HG03097 (cell line): ENCODE measurements at regions not wholly inside any gene's neighbourhood (a gene's known extent, or its start where the extent isn't known, plus 50 kb on each side); places are given as distances from the start of the nearest gene placed in this dataset.
"Not testable (repeated sequence)": the region's sequence is repeated elsewhere in the genome, so short reads cannot be mapped to it uniquely, and the experiment has no call there.

Experiments used
- ATAC-seq: cut with Tn5 transposase; IDR thresholded peaks from one replicate; pipeline ENCODE4 v1.9.1; 2021; ENCODE audit not compliant: unreplicated experiment, low FRiP score

DNA sequence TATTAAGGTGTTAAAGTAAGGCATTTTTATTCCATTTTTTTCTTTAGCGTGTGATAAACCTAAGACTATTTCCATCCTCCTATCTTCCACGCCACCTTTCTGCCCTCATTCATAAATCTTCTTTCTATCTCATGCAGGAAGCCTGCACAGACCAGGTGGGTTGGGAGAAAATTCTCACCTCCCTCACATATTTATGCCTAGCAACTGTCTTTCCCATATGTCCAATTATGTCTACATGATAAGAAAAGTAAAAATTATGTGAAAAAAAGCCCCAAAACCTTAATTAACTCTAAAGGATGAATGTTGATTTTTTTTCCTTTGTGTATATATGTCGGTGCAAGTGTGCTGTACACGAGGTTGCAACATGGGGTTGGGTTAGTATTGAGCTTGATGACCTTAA lies 225.6 kb upstream of the GCFC2 start:
- ATAC-seq, result no peak

GRCh38 chr2:75932996-75933395 lies 222.3 kb upstream of the GCFC2 start:
- no peak for ATAC-seq

- no peak for ATAC-seq
Observed at GRCh38 chr2:75928093-75928492, 217.4 kb upstream of the GCFC2 start.

GRCh38 chr2:75925331-75926024 lies 214.8 kb upstream of the GCFC2 start:
- no peak for ATAC-seq

DNA sequence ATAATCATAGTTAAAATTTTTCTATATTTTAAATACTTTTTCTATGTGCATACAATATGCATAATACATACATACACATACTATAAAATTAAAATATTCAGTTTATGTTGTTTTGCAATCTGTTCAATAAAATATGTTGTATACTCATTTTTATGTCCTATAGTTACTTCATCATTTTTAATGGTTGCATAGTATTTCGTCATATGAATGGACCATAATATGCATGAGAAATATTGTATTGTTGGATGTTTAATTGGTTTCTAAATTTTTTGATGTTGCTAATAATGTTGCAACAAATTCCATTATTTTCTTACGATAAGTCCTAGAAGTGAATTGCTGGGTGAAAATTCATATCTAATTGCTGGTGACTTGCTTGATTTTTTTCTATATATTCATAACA lies 211.5 kb upstream of the GCFC2 start:
- ATAC-seq, result no peak

- no peak for ATAC-seq
Observed at GRCh38 chr2:75920859-75921551, 210.3 kb upstream of the GCFC2 start.

GRCh38 chr2:75915851-75916634 lies 205.3 kb upstream of the GCFC2 start:
- no peak for ATAC-seq

- peak; percentile 77 for ATAC-seq
Observed at GRCh38 chr2:75896779-75897366, 186.2 kb upstream of the GCFC2 start.

DNA sequence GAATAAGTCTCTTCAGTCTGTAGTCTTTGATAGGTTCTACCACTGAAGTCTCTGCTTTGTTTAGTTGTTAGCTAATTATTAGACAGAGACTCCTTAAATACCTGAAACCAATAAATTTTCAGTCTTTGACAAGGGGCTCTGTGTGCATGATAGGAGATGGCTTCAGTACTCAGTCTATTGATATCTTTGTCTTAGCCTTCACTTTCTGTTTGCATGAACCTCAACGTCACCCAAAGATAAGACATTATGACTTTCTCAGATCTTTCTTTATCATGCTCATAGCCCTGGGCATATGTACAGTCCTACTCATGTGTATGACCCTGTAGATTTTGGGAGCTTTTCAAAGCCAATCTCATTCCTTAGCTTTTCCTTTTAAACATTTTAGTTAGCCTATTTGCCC lies 183.5 kb upstream of the GCFC2 start:
- peak; percentile 87 for ATAC-seq

DNA sequence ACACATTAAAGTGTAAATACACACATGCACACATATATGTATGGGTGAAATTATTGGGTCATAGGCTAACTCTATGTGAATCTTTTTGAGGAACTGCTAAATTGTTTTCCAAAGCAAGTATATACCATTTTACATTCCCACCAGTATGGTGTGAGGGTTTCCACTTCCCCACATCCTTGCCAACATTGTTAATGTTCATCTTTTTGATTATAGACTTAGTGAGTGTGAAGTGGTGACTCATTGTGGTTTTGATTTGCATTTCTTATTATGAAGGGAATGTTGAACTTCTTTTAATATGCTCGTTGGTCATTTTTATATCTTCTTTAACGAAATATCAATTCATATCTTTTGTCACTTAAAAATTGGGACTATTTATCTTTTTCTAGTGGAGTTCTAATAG lies 181.8 kb upstream of the GCFC2 start:
- ATAC-seq, result peak; percentile 40

DNA sequence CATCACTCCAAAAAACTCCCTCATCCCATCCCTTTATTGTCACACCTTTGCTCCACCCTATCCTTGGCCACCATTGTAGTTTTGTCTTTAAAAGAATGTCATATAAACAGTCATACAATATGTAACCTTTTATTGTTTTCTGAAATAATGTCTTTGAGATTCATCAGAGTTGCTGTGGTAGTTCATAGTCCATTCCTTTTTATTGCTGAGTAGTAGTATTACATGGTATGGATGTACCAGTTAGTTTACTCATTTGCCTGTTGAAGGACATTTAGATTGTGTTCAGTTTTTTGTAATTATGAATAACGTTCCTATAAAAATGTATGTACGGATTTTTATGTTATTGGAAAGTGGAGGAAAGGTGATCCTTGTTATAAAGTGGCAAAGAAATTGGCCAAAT lies 171.8 kb upstream of the GCFC2 start:
- ATAC-seq, result no peak

DNA sequence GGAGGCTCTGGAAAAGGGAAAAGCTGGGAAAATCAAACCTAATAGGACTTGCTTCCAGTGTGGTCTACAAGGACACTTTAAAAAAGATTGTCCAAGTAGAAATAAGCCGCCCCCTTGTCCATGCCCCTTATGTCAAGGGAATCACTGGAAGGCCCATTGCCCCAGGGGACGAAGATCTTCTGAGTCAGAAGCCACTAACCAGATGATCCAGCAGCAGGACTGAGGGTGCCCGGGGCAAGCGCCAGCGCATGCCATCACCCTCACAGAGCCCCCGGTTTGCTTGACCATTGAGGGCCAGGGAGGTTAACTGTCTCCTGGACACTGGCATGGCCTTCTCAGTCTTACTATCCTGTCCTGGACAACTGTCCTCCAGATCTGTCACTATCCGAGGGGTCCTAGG lies 164.9 kb upstream of the GCFC2 start:
- not testable (repeated sequence) for ATAC-seq

GRCh38 chr2:75871762-75872614 lies 161.3 kb upstream of the GCFC2 start:
- ATAC-seq, result not testable (repeated sequence)

DNA sequence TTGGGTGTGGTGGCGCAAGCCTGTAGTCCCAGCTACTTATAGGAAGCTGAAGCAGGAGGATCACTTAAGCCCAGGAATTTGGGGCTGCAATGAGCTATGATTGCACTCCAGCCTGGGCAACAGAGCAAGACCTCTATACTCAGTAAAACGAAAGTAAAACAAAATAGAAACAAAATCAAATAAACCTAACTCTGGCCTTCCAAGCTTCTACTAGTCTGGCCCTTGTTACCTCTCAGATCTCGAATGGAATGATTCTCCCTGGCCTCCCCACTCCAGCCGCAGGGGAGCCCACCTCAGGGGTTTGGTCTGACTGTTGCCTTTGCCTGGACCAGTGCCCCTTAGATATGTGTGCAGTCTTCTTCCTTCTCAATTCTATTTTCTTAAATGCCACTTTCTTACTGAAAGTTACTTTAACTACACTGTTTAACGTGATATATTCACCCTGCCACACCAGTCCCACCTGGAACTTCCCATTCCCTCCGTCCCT lies 160.0 kb upstream of the GCFC2 start:
- no peak for ATAC-seq

DNA sequence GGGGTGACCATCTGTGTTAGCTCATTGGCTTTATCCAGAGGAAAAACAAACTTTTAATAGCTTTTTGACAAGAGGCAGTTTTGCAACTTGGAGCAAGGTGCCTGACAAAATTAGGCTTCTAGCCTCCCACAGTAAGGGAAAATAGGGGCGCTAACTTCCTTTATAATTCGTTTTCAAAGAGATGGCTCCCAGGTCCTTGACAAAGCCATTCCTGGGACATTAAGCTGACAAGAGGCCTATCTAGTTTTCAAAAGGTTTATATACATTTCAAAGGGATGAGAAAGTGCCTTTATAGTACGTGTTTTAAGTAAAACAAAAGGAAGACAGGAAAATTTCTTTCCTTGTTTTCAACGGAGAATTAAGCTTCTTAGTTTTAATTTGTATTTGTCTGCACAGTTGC lies 159.4 kb upstream of the GCFC2 start:
- no peak for ATAC-seq

- ATAC-seq, result no peak
Observed at GRCh38 chr2:75865702-75866101, 155.0 kb upstream of the GCFC2 start.

- no peak for ATAC-seq
Observed at GRCh38 chr2:75865083-75865482, 154.4 kb upstream of the GCFC2 start.

GRCh38 chr2:75862547-75862946 lies 151.8 kb upstream of the GCFC2 start:
- no peak for ATAC-seq

GRCh38 chr2:75853436-75853835 lies 142.7 kb upstream of the GCFC2 start:
- no peak for ATAC-seq

- ATAC-seq, result no peak
Observed at GRCh38 chr2:75852639-75853038, 141.9 kb upstream of the GCFC2 start.
